ENCODE measurements at regions not wholly inside any gene's neighbourhood (a gene's known extent, or its start where the extent isn't known, plus 50 kb on each side); places are given as distances from the start of the nearest gene placed in this dataset.

DNA sequence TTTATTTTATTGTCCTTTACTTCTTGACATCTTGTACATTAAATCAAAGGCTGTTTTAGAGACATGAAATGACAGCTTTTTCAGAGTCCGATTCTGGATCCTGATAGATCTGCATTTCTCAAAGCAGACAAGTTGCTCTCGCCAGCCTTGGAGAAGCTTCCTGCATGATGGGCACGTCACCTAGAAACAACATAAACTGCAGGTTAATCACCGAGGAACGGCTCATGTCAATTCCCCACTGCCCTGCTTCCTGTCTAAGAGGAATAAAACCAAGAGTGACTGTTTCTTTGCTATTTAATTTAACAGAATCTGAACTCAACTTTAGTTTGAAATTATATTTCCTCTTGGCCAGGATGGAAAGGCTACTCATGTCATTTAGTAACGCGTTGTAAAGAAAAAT, 77.0 kb downstream of the RWDD3 start (continued):
- TF ChIP-seq KDM5B (IDR thresholded peaks at IDR 0.05; ENCODE audit: insufficient replicate concordance, low read depth, low read length) (no peak), ZNF75A (CRISPR knock-in tag; IDR thresholded peaks at IDR 0.05) (no peak), HCFC1 (IDR thresholded peaks at IDR 0.05; ENCODE audit: low read depth, low read length) (no peak)
- TF ChIP-seq, protein P1, sequence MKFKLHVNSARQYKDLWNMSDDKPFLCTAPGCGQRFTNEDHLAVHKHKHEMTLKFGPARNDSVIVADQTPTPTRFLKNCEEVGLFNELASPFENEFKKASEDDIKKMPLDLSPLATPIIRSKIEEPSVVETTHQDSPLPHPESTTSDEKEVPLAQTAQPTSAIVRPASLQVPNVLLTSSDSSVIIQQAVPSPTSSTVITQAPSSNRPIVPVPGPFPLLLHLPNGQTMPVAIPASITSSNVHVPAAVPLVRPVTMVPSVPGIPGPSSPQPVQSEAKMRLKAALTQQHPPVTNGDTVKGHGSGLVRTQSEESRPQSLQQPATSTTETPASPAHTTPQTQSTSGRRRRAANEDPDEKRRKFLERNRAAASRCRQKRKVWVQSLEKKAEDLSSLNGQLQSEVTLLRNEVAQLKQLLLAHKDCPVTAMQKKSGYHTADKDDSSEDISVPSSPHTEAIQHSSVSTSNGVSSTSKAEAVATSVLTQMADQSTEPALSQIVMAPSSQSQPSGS (CRISPR knock-in tag; IDR thresholded peaks at IDR 0.05), result no peak
- TF ChIP-seq, protein P2, sequence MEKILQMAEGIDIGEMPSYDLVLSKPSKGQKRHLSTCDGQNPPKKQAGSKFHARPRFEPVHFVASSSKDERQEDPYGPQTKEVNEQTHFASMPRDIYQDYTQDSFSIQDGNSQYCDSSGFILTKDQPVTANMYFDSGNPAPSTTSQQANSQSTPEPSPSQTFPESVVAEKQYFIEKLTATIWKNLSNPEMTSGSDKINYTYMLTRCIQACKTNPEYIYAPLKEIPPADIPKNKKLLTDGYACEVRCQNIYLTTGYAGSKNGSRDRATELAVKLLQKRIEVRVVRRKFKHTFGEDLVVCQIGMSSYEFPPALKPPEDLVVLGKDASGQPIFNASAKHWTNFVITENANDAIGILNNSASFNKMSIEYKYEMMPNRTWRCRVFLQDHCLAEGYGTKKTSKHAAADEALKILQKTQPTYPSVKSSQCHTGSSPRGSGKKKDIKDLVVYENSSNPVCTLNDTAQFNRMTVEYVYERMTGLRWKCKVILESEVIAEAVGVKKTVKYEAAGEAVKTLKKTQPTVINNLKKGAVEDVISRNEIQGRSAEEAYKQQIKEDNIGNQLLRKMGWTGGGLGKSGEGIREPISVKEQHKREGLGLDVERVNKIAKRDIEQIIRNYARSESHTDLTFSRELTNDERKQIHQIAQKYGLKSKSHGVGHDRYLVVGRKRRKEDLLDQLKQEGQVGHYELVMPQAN (IDR thresholded peaks at IDR 0.05; ENCODE audit: borderline replicate concordance), result no peak

- no TSS peak for BruUV-seq (replicated peaks)
- in situ Hi-C loops (cut with MboI), result no loop called here
- no peak for FAIRE-seq
These were observed 77.8 kb downstream of the RWDD3 start for GRCh38 chr1:95311762-95312161.

More at GRCh38 chr1:95311762-95312161, 77.8 kb downstream of the RWDD3 start:
- Histone ChIP-seq H3K9me3 (replicated peaks; ENCODE audit: control insufficient read depth, insufficient read depth, low read depth, low read length) (no peaks in the 10 kb centered on the region), H3K4me2 (ENCODE audit: insufficient read depth, low read length) (no peak overlapping the region), H3K27ac (ENCODE audit: extremely low read depth, low read depth, low read length) (no peak overlapping the region), H3K4me3 (no peak overlapping the region), H2AFZ (ENCODE audit: low read depth, low read length) (no peak overlapping the region), H3K79me2 (ENCODE audit: control insufficient read depth, insufficient read depth, low read length) (no peaks in the 10 kb centered on the region), H3K9me1 (ENCODE audit: control insufficient read depth, insufficient read depth, low read length) (no peaks in the 10 kb centered on the region), H3K27me3 (ENCODE audit: control insufficient read depth in 2 of 2, insufficient read depth in 2 of 2, low read length in 2 of 2) (no peaks in the 10 kb centered on the region), H4K20me1 (replicated peaks; ENCODE audit: control insufficient read depth, insufficient read depth, low read length) (no peaks in the 10 kb centered on the region), H3K9ac (ENCODE audit: insufficient read depth in 1 of 2, low read depth in 2 of 2, low read length in 2 of 2) (no peak overlapping the region), H3K4me1 (replicated peaks in 1 of 2; ENCODE audit: control insufficient read depth in 2 of 2, insufficient read depth in 2 of 2, low read length in 2 of 2) (no peaks in the 10 kb centered on the region), H3K36me3 (ENCODE audit: control insufficient read depth, insufficient read depth, low read length) (no peaks in the 10 kb centered on the region)
- TF ChIP-seq RBM15 (IDR thresholded peaks at IDR 0.05; ENCODE audit: insufficient read depth, low read length) (no peak), NFIC (IDR thresholded peaks at IDR 0.05) (no peak), ZNF77 (CRISPR knock-in tag; IDR thresholded peaks at IDR 0.05) (no peak), BACH1 (tag; IDR thresholded peaks at IDR 0.05) (no peak), SRF (CRISPR knock-in tag; IDR thresholded peaks at IDR 0.05) (no peak), RBM39 (optimal IDR thresholded peaks at IDR 0.05; ENCODE audit: low read depth, low read length) (no peak), NCOA1 (IDR thresholded peaks at IDR 0.05; ENCODE audit: low read depth) (no peak), SAFB (IDR thresholded peaks at IDR 0.05; ENCODE audit: borderline replicate concordance, low read depth, low read length) (no peak), MYNN (IDR thresholded peaks at IDR 0.05) (no peak), MYNN (CRISPR knock-in tag; IDR thresholded peaks at IDR 0.05) (no peak), CXXC5 (CRISPR knock-in tag; IDR thresholded peaks at IDR 0.05) (no peak), GATA2 (CRISPR knock-in tag; IDR thresholded peaks at IDR 0.05) (no peak), ETV6 (IDR thresholded peaks at IDR 0.05; ENCODE audit: borderline replicate concordance in 1 of 2, low read depth in 2 of 2, low read length in 1 of 2) (no peak), ETV6 (CRISPR knock-in tag; IDR thresholded peaks at IDR 0.05; ENCODE audit: borderline replicate concordance) (no peak), ZNF586 (CRISPR knock-in tag; conservative IDR thresholded peaks at IDR 0.05) (no peak)
- 0% methylated on average over 2 of the region's 2 CpGs for WGBS (ENCODE audit: insufficient coverage, low coverage, missing lambda C conversion rate)
- ATAC-seq (no peak), DNase-seq (ENCODE audit: extremely low read depth in 1 of 4, low spot score in 3 of 4) (no peak)
- intact Hi-C loops (cut with micrococcal nuclease), result no loop called here
- CTCF ChIA-PET (ENCODE audit: low intra/inter-chr PET ratio), result no interaction called here
- POLR2A ChIA-PET, result no interaction called here
